ENCODE measurements at regions not wholly inside any gene's neighbourhood (a gene's known extent, or its start where the extent isn't known, plus 50 kb on each side); places are given as distances from the start of the nearest gene placed in this dataset.

- Histone ChIP-seq H3K27me3 (replicated peaks; ENCODE audit: insufficient read depth) (no peaks in the 10 kb centered on the region), H3K36me3 (no peaks in the 10 kb centered on the region), H3K27ac (no peak overlapping the region), H3K4me1 (ENCODE audit: control insufficient read depth in 1 of 2, low read depth in 2 of 2) (peaks cover 7 to 10% of the 10 kb centered on the region in 2 donors), H3K9me3 (no peaks in the 10 kb centered on the region), H3K4me3 (no peak overlapping the region)
- no peak for ATAC-seq (ENCODE audit: insufficient number of reproducible peaks, low FRiP score, low read depth)
- DNase-seq (ENCODE audit: low spot score): no peak
- TF ChIP-seq, protein P1, sequence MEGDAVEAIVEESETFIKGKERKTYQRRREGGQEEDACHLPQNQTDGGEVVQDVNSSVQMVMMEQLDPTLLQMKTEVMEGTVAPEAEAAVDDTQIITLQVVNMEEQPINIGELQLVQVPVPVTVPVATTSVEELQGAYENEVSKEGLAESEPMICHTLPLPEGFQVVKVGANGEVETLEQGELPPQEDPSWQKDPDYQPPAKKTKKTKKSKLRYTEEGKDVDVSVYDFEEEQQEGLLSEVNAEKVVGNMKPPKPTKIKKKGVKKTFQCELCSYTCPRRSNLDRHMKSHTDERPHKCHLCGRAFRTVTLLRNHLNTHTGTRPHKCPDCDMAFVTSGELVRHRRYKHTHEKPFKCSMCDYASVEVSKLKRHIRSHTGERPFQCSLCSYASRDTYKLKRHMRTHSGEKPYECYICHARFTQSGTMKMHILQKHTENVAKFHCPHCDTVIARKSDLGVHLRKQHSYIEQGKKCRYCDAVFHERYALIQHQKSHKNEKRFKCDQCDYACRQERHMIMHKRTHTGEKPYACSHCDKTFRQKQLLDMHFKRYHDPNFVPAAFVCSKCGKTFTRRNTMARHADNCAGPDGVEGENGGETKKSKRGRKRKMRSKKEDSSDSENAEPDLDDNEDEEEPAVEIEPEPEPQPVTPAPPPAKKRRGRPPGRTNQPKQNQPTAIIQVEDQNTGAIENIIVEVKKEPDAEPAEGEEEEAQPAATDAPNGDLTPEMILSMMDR (IDR thresholded peaks at IDR 0.05): no peak
Observed at GRCh38 chr9:115969096-115969495, 184.5 kb upstream of the PAPPA start.

DNA sequence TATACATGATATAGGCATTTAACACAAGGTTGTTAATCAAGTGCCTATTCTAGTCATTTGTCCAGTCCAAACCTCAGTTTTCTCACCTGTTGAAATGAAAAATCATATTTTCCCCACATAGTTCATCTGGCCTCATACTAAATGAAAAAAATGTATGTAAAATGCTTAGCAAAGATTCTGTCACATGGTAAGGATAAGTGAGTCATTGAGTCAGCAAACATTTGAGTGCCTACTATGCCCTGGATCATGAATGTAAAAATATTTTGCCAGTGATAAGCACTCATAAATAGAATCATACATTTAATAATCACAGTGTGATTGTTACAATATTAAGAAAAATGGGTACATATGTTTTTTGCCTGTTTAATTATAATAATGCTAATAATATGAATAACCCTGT lies 181.2 kb upstream of the PAPPA start:
- Histone ChIP-seq H3K9me3 (no peaks in the 10 kb centered on the region), H3K4me1 (ENCODE audit: control insufficient read depth in 1 of 2, low read depth in 2 of 2) (peaks cover 7 to 10% of the 10 kb centered on the region in 2 donors), H3K36me3 (no peaks in the 10 kb centered on the region), H3K27ac (no peak overlapping the region), H3K27me3 (replicated peaks; ENCODE audit: insufficient read depth) (no peaks in the 10 kb centered on the region), H3K4me3 (no peak overlapping the region)
- DNase-seq (ENCODE audit: low spot score) (no peak), ATAC-seq (ENCODE audit: insufficient number of reproducible peaks, low FRiP score, low read depth) (no peak)
- TF ChIP-seq, protein P1 (IDR thresholded peaks at IDR 0.05): no peak

- DNase-seq (ENCODE audit: low spot score) (no peak), ATAC-seq (ENCODE audit: insufficient number of reproducible peaks, low FRiP score, low read depth) (no peak)
- TF ChIP-seq, protein P1 (IDR thresholded peaks at IDR 0.05): no peak
- no peaks in the 10 kb centered on the region for H3K9me3 ChIP-seq
- peaks cover 7 to 10% of the 10 kb centered on the region in 2 donors for H3K4me1 ChIP-seq (ENCODE audit: control insufficient read depth in 1 of 2, low read depth in 2 of 2)
- no peak overlapping the region for H3K4me3 ChIP-seq
- no peaks in the 10 kb centered on the region for H3K27me3 ChIP-seq (replicated peaks; ENCODE audit: insufficient read depth)
- no peaks in the 10 kb centered on the region for H3K36me3 ChIP-seq
- no peak overlapping the region for H3K27ac ChIP-seq
Observed at GRCh38 chr9:115972843-115973595, 180.6 kb upstream of the PAPPA start.

GRCh38 chr9:115976781-115977180 lies 176.8 kb upstream of the PAPPA start:
- Histone ChIP-seq H3K36me3 (no peaks in the 10 kb centered on the region), H3K4me3 (no peak overlapping the region), H3K9me3 (no peaks in the 10 kb centered on the region), H3K27ac (no peak overlapping the region), H3K27me3 (replicated peaks; ENCODE audit: insufficient read depth) (no peaks in the 10 kb centered on the region), H3K4me1 (ENCODE audit: control insufficient read depth in 1 of 2, low read depth in 2 of 2) (peaks cover 7 to 10% of the 10 kb centered on the region in 2 donors)
- DNase-seq (ENCODE audit: low spot score) (no peak), ATAC-seq (ENCODE audit: insufficient number of reproducible peaks, low FRiP score, low read depth) (no peak)
- TF ChIP-seq, protein P1 (IDR thresholded peaks at IDR 0.05): no peak

- Histone ChIP-seq H3K27me3 (replicated peaks; ENCODE audit: insufficient read depth) (no peaks in the 10 kb centered on the region), H3K9me3 (no peaks in the 10 kb centered on the region), H3K4me1 (ENCODE audit: control insufficient read depth in 1 of 2, low read depth in 2 of 2) (peaks cover 0 to under 1% of the 10 kb centered on the region in 2 donors), H3K27ac (no peak overlapping the region), H3K4me3 (no peak overlapping the region), H3K36me3 (no peaks in the 10 kb centered on the region)
- ATAC-seq (ENCODE audit: insufficient number of reproducible peaks, low FRiP score, low read depth): no peak
- TF ChIP-seq, protein P1 (IDR thresholded peaks at IDR 0.05): no peak
- DNase-seq (ENCODE audit: low spot score): no peak
Observed at GRCh38 chr9:115978091-115978490, 175.5 kb upstream of the PAPPA start.

All from thoracic aorta (tissue), 2 donors.